ENCODE measurements at regions not wholly inside any gene's neighbourhood (a gene's known extent, or its start where the extent isn't known, plus 50 kb on each side); places are given as distances from the start of the nearest gene placed in this dataset.

DNA sequence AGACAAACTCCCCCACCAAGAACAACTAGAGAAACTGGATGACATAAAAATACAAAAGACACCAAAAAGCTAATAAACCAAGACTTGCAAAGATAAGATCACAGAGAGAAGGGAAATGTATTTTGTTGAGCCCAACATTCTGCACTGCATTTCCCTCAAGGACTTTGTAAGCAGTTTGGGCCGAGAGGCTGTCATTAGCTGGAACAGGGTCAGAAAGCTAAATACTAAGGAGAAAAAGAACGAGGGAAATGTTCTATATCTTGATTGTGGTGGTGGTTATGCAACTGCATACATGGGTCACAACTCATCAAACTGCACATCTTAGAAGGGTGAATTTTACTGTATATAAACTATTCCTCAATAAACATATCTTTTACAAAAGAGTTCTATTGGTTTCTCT is 315.0 kb downstream of the IPMK start:
- WGBS, 2 donors = 18 to 27% methylated on average over 2 of the region's 2 CpGs

DNA sequence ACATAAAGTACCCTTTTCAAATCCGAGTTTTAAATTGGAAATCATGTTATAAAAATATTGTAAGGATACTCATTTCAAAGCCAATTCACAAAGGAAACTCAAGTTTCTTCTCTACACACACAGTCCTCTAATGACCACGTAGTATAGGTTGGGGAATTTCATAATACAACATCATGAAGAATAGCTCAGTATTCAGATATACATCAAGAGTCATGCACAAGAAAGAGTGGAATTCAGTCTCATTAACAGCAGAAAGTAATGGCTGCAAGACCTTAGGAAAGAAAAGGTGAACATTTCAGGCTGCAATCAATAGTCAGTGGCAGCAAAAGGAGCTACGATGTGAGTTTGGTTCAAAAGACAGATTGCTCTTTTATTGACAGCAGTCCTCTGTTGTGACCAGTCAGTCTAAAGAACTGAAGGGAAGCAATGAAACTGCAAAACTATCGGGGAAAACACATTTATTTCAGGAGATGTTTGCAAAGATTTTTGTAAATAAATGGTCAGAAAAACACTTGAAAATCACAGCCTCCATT is 317.2 kb downstream of the IPMK start:
- no peaks in the 10 kb centered on the region for H3K36me3 ChIP-seq
- H3K9me3 ChIP-seq = no peaks in the 10 kb centered on the region
- H3K27me3 ChIP-seq = no peaks in the 10 kb centered on the region
- no peak overlapping the region for H3K4me3 ChIP-seq
- no peak overlapping the region for H3K27ac ChIP-seq
- no peak for DNase-seq (ENCODE audit: low spot score in 2 of 2)
- TF ChIP-seq, protein P1, sequence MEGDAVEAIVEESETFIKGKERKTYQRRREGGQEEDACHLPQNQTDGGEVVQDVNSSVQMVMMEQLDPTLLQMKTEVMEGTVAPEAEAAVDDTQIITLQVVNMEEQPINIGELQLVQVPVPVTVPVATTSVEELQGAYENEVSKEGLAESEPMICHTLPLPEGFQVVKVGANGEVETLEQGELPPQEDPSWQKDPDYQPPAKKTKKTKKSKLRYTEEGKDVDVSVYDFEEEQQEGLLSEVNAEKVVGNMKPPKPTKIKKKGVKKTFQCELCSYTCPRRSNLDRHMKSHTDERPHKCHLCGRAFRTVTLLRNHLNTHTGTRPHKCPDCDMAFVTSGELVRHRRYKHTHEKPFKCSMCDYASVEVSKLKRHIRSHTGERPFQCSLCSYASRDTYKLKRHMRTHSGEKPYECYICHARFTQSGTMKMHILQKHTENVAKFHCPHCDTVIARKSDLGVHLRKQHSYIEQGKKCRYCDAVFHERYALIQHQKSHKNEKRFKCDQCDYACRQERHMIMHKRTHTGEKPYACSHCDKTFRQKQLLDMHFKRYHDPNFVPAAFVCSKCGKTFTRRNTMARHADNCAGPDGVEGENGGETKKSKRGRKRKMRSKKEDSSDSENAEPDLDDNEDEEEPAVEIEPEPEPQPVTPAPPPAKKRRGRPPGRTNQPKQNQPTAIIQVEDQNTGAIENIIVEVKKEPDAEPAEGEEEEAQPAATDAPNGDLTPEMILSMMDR (IDR thresholded peaks at IDR 0.05) = no peak
- no peak for TF ChIP-seq EP300 (IDR thresholded peaks at IDR 0.05)
- no peak for TF ChIP-seq POLR2A (IDR thresholded peaks at IDR 0.05)
- H3K4me1 ChIP-seq = no peaks in the 10 kb centered on the region
- WGBS, 2 donors = 23 to 25% methylated on average over 4 of the region's 4 CpGs

More for the DNA sequence above, 315.0 kb downstream of the IPMK start:
- no peak for DNase-seq (ENCODE audit: low spot score in 2 of 2)
- no peak overlapping the region for H3K27ac ChIP-seq
- no peak for TF ChIP-seq EP300 (IDR thresholded peaks at IDR 0.05)
- TF ChIP-seq POLR2A (IDR thresholded peaks at IDR 0.05) = no peak
- TF ChIP-seq, protein P1 (IDR thresholded peaks at IDR 0.05) = no peak
- no peak overlapping the region for H3K4me3 ChIP-seq
- no peaks in the 10 kb centered on the region for H3K27me3 ChIP-seq
- no peaks in the 10 kb centered on the region for H3K4me1 ChIP-seq
- no peaks in the 10 kb centered on the region for H3K9me3 ChIP-seq
- no peaks in the 10 kb centered on the region for H3K36me3 ChIP-seq

DNA sequence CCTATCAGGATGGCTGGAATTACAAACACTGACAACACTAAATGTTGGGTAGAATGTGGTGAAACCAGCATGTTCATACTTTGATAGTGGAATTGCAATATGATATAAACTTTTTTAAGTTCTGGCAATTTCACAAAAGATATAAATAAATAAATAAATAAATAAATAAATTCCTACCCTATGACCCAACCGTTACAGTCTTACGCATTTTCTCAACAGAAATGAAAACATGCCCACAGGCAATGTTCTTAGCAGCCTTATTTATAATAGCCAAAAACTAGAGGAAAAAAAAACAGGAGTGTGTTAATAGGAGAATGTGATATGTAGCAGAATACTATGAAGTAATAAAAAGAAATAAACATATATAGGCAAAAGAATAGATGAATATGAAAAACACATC is 318.9 kb downstream of the IPMK start:
- Histone ChIP-seq H3K27me3 (no peaks in the 10 kb centered on the region), H3K9me3 (no peaks in the 10 kb centered on the region), H3K4me1 (no peaks in the 10 kb centered on the region), H3K36me3 (no peaks in the 10 kb centered on the region), H3K4me3 (no peak overlapping the region), H3K27ac (no peak overlapping the region)
- 58 to 62% methylated on average over 2 of the region's 2 CpGs for WGBS, 2 donors
- TF ChIP-seq, protein P1 (IDR thresholded peaks at IDR 0.05) = no peak
- no peak for TF ChIP-seq EP300 (IDR thresholded peaks at IDR 0.05)
- TF ChIP-seq POLR2A (IDR thresholded peaks at IDR 0.05) = no peak
- DNase-seq (ENCODE audit: low spot score in 2 of 2) = no peak

DNA sequence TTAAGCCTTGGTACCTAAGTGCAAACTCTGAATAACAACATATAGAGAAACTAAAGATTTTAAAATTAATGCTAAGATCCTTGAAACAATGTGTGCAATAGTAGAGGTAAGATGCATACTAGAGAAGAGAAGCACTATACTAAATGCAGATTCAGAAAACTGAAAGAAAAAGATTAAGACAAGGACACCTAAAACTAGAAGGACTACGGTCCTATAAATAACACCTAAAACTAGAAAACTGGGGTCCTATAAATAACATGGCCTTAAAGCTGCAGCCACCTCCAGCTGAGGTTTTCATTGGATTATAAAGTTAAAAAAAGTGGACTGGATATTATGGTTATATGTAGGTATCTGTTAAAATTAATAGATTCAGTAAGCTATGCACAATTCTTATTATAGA is 320.9 kb downstream of the IPMK start:
- Histone ChIP-seq H3K9me3 (no peaks in the 10 kb centered on the region), H3K4me1 (no peaks in the 10 kb centered on the region), H3K27me3 (no peaks in the 10 kb centered on the region), H3K36me3 (no peaks in the 10 kb centered on the region), H3K27ac (no peak overlapping the region), H3K4me3 (no peak overlapping the region)
- no peak for DNase-seq (ENCODE audit: low spot score in 2 of 2)
- WGBS, 2 donors = 83 to 87% methylated on average over 1 of the region's 1 CpG
- TF ChIP-seq EP300 (IDR thresholded peaks at IDR 0.05) (no peak), POLR2A (IDR thresholded peaks at IDR 0.05) (no peak)

DNA sequence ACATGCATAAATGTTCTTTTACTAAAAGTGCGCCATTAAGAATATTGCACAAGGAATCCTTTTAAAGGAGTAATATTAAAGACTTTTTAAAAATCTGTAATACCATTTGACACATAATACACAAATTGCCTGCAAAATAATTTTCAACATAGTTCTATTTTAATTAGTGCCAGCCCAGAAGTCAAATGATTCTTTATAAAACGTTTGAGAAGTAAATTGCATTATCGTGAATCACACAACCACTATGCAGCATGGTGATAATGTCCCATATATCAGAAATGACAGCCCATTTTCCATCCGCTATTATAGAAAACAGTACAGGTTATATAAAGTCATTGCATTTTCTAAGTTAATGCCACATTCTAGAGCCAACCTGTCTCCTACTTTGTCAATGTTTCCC is 324.0 kb downstream of the IPMK start:
- Histone ChIP-seq H3K4me1 (no peaks in the 10 kb centered on the region), H3K9me3 (no peaks in the 10 kb centered on the region), H3K4me3 (no peak overlapping the region), H3K27me3 (no peaks in the 10 kb centered on the region), H3K27ac (no peak overlapping the region), H3K36me3 (no peaks in the 10 kb centered on the region)
- 77 to 92% methylated on average over 4 of the region's 4 CpGs for WGBS, 2 donors
- TF ChIP-seq, protein P1 (IDR thresholded peaks at IDR 0.05) = no peak
- no peak for TF ChIP-seq POLR2A (IDR thresholded peaks at IDR 0.05)
- TF ChIP-seq EP300 (IDR thresholded peaks at IDR 0.05) = no peak
- no peak for DNase-seq (ENCODE audit: low spot score in 2 of 2)

DNA sequence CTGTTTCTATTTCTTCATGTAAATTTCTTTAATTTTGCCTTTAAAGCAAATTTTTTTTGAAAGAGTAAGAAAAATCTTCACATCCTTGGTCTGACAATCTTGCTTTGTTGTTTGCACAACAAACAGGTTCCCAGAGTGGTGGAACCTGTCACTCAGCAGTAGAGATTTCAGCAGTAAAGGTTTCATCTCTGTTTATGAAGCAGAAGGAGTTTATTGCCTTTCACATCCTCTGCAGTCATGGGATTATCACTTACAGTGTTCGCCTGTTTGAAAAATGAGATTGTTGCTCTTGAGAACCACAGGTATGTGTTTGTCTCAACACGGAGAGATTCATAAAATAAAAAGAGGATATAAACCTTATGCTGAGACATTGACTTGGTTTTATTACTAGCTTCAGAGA is 342.6 kb downstream of the IPMK start:
- DNase-seq (ENCODE audit: low spot score in 2 of 2) = no peak
- Histone ChIP-seq H3K9me3 (no peaks in the 10 kb centered on the region), H3K27me3 (no peaks in the 10 kb centered on the region), H3K4me1 (no peaks in the 10 kb centered on the region), H3K36me3 (no peaks in the 10 kb centered on the region), H3K27ac (no peak overlapping the region), H3K4me3 (no peak overlapping the region)
- TF ChIP-seq, protein P1 (IDR thresholded peaks at IDR 0.05) = no peak
- no peak for TF ChIP-seq POLR2A (IDR thresholded peaks at IDR 0.05)
- no peak for TF ChIP-seq EP300 (IDR thresholded peaks at IDR 0.05)
- WGBS, 2 donors = 56 to 76% methylated on average over 2 of the region's 2 CpGs

Measured in tibial nerve (tissue), 4 donors.